A549 (cell line): ENCODE measurements at regions not wholly inside any gene's neighbourhood (a gene's known extent, or its start where the extent isn't known, plus 50 kb on each side); places are given as distances from the start of the nearest gene placed in this dataset.

Source experiments
- CTCF ChIP-seq: fragments of >200 bp; sonication (Bioruptor Twin); formaldehyde crosslinking; IDR thresholded peaks from 3 replicates; pipeline ENCODE4 v1.5.1; 2016
- EHMT2 ChIP-seq: fragments of 200-600 bp; sonication (generic); IDR thresholded peaks from 2 replicates; pipeline ENCODE4 v1.6.1; 2016; ENCODE audit warnings: antibody characterized with exemption, low read depth, mild to moderate bottlenecking, moderate library complexity
- RAD21 ChIP-seq, 2 experiments: fragments of >200 bp in 1 of 2; sonication (Bioruptor Twin) in 1 of 2; formaldehyde crosslinking in 1 of 2; IDR thresholded peaks in 1 of 2; conservative IDR thresholded peaks in 1 of 2; 2 replicates in 1 of 2; 3 replicates in 1 of 2; pipeline ENCODE4 v1.6.1; 2012 to 2018; ENCODE audit warnings: inconsistent platforms in 1 of 2

GRCh38 chr20:12395760-12396159 is 478.1 kb downstream of the BTBD3 start:
- TF ChIP-seq EHMT2 (no peak), RAD21 (conservative IDR thresholded peaks at IDR 0.05 in 1 of 2, IDR thresholded peaks at IDR 0.05 in 1 of 2) (no peak), CTCF (no peak)
